OCI-LY1 (cell line): ENCODE measurements at regions not wholly inside any gene's neighbourhood (a gene's known extent, or its start where the extent isn't known, plus 50 kb on each side); places are given as distances from the start of the nearest gene placed in this dataset.

Source experiments
- EZH2 ChIP-seq: fragments of 200-600 bp; sonication (generic), shearing (Covaris generic); IDR thresholded peaks from 2 replicates; pipeline ENCODE4 v1.8.0; 2017; ENCODE audit warnings: borderline replicate concordance, mixed run types, mild to moderate bottlenecking, antibody characterized with exemption, low read length, moderate library complexity, mixed read lengths
- TF ChIP-seq, protein P1 (sequence below): fragments of 200-600 bp; sonication (generic), shearing (Covaris generic); IDR thresholded peaks from 2 replicates; pipeline ENCODE4 v1.5.1; 2017; ENCODE audit warnings: mild to moderate bottlenecking, antibody characterized with exemption, low read length, moderate library complexity, mixed read lengths

DNA sequence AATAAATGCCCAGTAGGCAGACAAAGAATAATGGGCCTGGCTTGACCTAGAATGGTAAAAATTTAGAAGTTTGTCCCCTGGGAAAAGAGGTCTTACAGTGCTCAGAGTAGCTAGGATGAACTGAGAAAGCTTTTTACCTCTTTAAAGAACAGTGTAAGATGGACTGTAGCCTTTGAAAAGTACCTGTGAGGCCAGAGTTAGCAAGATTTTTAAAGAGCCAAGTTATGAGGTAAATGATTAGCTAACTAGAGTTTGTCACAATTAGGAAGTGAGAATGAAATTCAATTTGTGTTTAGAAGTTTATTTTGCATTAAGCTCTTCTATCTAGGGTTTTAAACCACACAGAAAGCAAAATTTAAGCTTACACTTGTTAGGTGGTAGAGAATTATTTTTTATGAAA is 480.9 kb downstream of the ZIC1 start:
- TF ChIP-seq, protein P1, sequence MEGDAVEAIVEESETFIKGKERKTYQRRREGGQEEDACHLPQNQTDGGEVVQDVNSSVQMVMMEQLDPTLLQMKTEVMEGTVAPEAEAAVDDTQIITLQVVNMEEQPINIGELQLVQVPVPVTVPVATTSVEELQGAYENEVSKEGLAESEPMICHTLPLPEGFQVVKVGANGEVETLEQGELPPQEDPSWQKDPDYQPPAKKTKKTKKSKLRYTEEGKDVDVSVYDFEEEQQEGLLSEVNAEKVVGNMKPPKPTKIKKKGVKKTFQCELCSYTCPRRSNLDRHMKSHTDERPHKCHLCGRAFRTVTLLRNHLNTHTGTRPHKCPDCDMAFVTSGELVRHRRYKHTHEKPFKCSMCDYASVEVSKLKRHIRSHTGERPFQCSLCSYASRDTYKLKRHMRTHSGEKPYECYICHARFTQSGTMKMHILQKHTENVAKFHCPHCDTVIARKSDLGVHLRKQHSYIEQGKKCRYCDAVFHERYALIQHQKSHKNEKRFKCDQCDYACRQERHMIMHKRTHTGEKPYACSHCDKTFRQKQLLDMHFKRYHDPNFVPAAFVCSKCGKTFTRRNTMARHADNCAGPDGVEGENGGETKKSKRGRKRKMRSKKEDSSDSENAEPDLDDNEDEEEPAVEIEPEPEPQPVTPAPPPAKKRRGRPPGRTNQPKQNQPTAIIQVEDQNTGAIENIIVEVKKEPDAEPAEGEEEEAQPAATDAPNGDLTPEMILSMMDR: no peak
- TF ChIP-seq EZH2: no peak
